HG03342 (cell line): ENCODE measurements at regions not wholly inside any gene's neighbourhood (a gene's known extent, or its start where the extent isn't known, plus 50 kb on each side); places are given as distances from the start of the nearest gene placed in this dataset.

Experiments
- ATAC-seq: cut with Tn5 transposase; IDR thresholded peaks from one replicate; pipeline ENCODE4 v1.9.1; 2021; ENCODE audit warnings: mild to moderate bottlenecking, moderate library complexity; ENCODE audit not compliant: unreplicated experiment

GRCh38 chr4:107117726-107118125 lies 81.6 kb upstream of the DKK2 start:
- ATAC-seq = no peak

GRCh38 chr4:107115185-107115847 lies 79.2 kb upstream of the DKK2 start:
- ATAC-seq = no peak

GRCh38 chr4:107114059-107114458 lies 77.9 kb upstream of the DKK2 start:
- no peak for ATAC-seq

- no peak for ATAC-seq
These were observed 62.3 kb upstream of the DKK2 start for GRCh38 chr4:107098401-107098800.

GRCh38 chr4:107094976-107095375 lies 58.9 kb upstream of the DKK2 start:
- ATAC-seq = no peak

- ATAC-seq = peak; percentile 64
These were observed 58.2 kb upstream of the DKK2 start for GRCh38 chr4:107094332-107094731.
